ENCODE measurements at regions not wholly inside any gene's neighbourhood (a gene's known extent, or its start where the extent isn't known, plus 50 kb on each side); places are given as distances from the start of the nearest gene placed in this dataset.

DNA sequence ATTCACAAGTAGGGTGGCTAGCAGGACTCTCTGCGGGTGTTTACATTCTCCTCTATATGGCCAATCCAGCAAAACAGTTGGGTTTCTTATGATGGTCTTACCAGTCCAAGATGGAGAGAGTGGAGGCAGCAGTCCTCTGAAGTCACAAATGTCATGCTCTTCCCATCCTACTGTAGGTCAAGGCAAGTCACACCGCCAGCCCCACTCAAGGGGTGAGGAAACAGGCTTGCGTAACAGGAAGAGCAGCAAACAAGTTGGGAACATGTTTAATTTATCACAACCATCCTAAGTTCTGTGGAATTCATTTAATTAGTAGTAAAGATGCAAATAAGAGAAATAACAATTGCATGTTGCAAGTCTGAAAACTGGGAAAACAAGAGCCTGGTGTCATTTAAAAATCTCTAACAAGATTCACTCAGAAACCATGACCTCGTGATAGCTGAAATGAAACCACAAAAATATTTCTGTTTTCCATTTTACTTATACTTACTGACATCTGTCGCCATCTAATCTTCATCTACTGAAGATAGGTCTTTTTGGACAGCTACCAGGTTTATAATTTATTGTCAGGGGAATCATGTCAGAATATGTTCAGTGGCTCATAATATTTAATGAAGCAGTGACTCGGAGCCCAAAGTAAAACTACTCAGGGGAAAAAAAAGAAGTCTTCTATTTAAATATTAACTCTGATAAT, 349.1 kb upstream of the FMN2 start:
- TF ChIP-seq, protein P1, sequence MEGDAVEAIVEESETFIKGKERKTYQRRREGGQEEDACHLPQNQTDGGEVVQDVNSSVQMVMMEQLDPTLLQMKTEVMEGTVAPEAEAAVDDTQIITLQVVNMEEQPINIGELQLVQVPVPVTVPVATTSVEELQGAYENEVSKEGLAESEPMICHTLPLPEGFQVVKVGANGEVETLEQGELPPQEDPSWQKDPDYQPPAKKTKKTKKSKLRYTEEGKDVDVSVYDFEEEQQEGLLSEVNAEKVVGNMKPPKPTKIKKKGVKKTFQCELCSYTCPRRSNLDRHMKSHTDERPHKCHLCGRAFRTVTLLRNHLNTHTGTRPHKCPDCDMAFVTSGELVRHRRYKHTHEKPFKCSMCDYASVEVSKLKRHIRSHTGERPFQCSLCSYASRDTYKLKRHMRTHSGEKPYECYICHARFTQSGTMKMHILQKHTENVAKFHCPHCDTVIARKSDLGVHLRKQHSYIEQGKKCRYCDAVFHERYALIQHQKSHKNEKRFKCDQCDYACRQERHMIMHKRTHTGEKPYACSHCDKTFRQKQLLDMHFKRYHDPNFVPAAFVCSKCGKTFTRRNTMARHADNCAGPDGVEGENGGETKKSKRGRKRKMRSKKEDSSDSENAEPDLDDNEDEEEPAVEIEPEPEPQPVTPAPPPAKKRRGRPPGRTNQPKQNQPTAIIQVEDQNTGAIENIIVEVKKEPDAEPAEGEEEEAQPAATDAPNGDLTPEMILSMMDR (IDR thresholded peaks at IDR 0.05; ENCODE audit: insufficient read depth, low read length, poor library complexity, severe bottlenecking), result no peak
- no peak for TF ChIP-seq EZH2phosphoT487 (conservative IDR thresholded peaks at IDR 0.05; ENCODE audit: low read length)
